SU-DHL-6 (cell line): ENCODE measurements at regions not wholly inside any gene's neighbourhood (a gene's known extent, or its start where the extent isn't known, plus 50 kb on each side); places are given as distances from the start of the nearest gene placed in this dataset.

Experiments
- H2AFZ ChIP-seq: fragments of 200-600 bp; sonication (generic); 2 replicates; pipeline ENCODE4 v1.6.1; 2014; ENCODE audit warnings: low read depth, mild to moderate bottlenecking, moderate library complexity, mixed read lengths, antibody characterized with exemption, low read length; ENCODE audit not compliant: severe bottlenecking
- H3F3A ChIP-seq: fragments of 200-600 bp; shearing (Covaris generic); 2 replicates; pipeline ENCODE4 v1.6.0; 2016; ENCODE audit warnings: antibody characterized with exemption, mild to moderate bottlenecking; ENCODE audit not compliant: insufficient read depth
- H3K27ac ChIP-seq: fragments of 200-600 bp; sonication (generic); 2 replicates; pipeline ENCODE4 v1.5.1; 2016; ENCODE audit warnings: low read depth, mild to moderate bottlenecking, low read length, moderate library complexity, mixed read lengths
- H3K27me3 ChIP-seq: fragments of 200-600 bp; sonication (generic), shearing (Covaris generic); 2 replicates; pipeline ENCODE4 v1.6.0; 2014; ENCODE audit warnings: mild to moderate bottlenecking, low read length
- H3K36me3 ChIP-seq: fragments of 200-600 bp; sonication (generic); 2 replicates; pipeline ENCODE4 v1.6.1; 2014; ENCODE audit warnings: mild to moderate bottlenecking, low read length, mixed read lengths
- H3K4me2 ChIP-seq: fragments of 300-600, 200-600 bp; shearing (Covaris generic), sonication (generic); 2 replicates; pipeline ENCODE4 v1.6.0; 2014; ENCODE audit warnings: low read length, low read depth, mild to moderate bottlenecking; ENCODE audit not compliant: poor library complexity, severe bottlenecking
- H3K4me3 ChIP-seq: fragments of 200-600 bp; sonication (generic); 2 replicates; pipeline ENCODE4 v1.5.1; 2014; ENCODE audit warnings: antibody characterized with exemption, low read length, mild to moderate bottlenecking, mixed read lengths; ENCODE audit not compliant: insufficient read depth, poor library complexity, severe bottlenecking
- H3K79me2 ChIP-seq: fragments of 200-600 bp; sonication (generic); 2 replicates; pipeline ENCODE4 v1.6.1; 2014; ENCODE audit warnings: mild to moderate bottlenecking, low read length, moderate library complexity; ENCODE audit not compliant: insufficient read depth
- H3K9ac ChIP-seq: fragments of 200-600 bp; sonication (generic); 2 replicates; pipeline ENCODE4 v1.7.0; 2014; ENCODE audit warnings: mild to moderate bottlenecking, low read length
- H3K9me2 ChIP-seq: fragments of 200-600 bp; sonication (generic); replicated peaks from 2 replicates; pipeline ENCODE4 v1.6.1; 2014; ENCODE audit warnings: low read length; ENCODE audit not compliant: insufficient read depth
- H3K9me3 ChIP-seq: fragments of 200-600 bp; sonication (generic); 2 replicates; pipeline ENCODE4 v1.6.1; 2014; ENCODE audit warnings: low read length, mixed read lengths; ENCODE audit not compliant: insufficient read depth
- H4K20me1 ChIP-seq: fragments of 200-600 bp; sonication (generic); 2 replicates; pipeline ENCODE4 v1.6.1; 2014; ENCODE audit warnings: low read depth, mild to moderate bottlenecking, antibody characterized with exemption, low read length, moderate library complexity, mixed read lengths
- EZH2phosphoT487 ChIP-seq: fragments of 200-600 bp; sonication (generic), shearing (Covaris generic); conservative IDR thresholded peaks from 2 replicates; pipeline ENCODE4 v1.6.1; 2018; ENCODE audit warnings: mild to moderate bottlenecking, antibody characterized with exemption, low read length, moderate library complexity, mixed read lengths
- TF ChIP-seq, protein P1 (sequence below): fragments of 200-600 bp; sonication (generic); IDR thresholded peaks from one replicate; pipeline ENCODE4 v1.5.1; 2017; ENCODE audit warnings: antibody characterized with exemption, mild to moderate bottlenecking, low read length, moderate library complexity; ENCODE audit not compliant: insufficient read depth, poor library complexity, severe bottlenecking

DNA sequence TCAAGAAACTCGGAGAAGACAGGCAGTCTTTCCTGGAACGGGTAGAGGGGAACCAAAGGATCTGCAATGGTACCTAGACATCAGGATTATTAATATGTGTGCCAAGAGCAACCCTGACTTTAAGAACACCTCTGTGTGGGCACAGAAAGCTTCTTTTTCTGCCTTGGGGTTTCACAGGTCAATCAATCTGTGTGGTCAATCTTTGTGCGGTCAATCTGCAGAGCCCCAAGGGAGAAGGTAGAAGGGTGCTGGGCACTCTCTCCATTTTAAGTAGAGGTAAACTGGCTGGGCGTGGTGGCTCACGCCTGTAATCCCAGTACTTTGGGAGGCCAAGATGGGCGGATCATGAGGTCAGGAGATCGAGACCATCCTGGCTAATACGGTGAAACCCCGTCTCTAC lies 100.7 kb downstream of the ARF6 start:
- H2AFZ ChIP-seq, result no peak overlapping the region
- TF ChIP-seq, protein P1, sequence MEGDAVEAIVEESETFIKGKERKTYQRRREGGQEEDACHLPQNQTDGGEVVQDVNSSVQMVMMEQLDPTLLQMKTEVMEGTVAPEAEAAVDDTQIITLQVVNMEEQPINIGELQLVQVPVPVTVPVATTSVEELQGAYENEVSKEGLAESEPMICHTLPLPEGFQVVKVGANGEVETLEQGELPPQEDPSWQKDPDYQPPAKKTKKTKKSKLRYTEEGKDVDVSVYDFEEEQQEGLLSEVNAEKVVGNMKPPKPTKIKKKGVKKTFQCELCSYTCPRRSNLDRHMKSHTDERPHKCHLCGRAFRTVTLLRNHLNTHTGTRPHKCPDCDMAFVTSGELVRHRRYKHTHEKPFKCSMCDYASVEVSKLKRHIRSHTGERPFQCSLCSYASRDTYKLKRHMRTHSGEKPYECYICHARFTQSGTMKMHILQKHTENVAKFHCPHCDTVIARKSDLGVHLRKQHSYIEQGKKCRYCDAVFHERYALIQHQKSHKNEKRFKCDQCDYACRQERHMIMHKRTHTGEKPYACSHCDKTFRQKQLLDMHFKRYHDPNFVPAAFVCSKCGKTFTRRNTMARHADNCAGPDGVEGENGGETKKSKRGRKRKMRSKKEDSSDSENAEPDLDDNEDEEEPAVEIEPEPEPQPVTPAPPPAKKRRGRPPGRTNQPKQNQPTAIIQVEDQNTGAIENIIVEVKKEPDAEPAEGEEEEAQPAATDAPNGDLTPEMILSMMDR, result no peak
- no peak for TF ChIP-seq EZH2phosphoT487
- no peak overlapping the region for H3K4me3 ChIP-seq
- H3K79me2 ChIP-seq, result no peaks in the 10 kb centered on the region
- H3K9me3 ChIP-seq, result no peaks in the 10 kb centered on the region
- no peaks in the 10 kb centered on the region for H4K20me1 ChIP-seq
- H3K27ac ChIP-seq, result no peak overlapping the region
- no peaks in the 10 kb centered on the region for H3K27me3 ChIP-seq
- H3K9me2 ChIP-seq, result no peaks in the 10 kb centered on the region
- no peak overlapping the region for H3K4me2 ChIP-seq
- H3F3A ChIP-seq, result no peaks in the 10 kb centered on the region
- H3K9ac ChIP-seq, result no peak overlapping the region
- no peaks in the 10 kb centered on the region for H3K36me3 ChIP-seq

DNA sequence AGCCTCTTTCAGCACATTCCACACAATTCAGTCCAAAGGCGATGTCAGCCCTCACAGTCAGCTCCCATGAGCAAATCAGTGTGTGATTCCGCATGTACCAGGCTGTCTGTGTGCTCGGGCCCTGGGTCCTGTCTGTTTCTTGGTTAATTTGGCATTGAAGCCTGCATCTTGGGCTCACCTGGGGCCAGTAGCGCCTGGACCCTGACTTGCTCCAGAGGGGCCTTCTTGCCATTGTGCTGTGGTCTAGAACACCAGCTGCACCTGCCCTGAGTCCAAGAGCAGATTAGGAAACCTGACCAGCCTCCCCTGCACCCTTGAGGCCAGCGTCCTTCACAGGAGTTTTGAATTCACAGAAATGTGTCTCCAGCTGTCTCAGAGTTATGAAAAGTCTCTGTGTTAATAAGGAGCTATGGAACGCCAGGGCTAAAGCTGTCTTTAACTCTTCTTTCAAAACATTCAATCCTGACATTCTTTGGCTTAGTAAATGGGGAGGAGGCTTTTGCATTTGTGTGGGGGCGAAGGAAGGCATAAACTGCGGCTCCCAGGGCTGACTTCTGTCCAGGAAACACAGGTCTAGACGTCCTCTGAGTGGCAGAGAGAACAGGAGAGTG lies 102.2 kb downstream of the ARF6 start:
- no peaks in the 10 kb centered on the region for H3K9me3 ChIP-seq
- no peak overlapping the region for H2AFZ ChIP-seq
- no peak overlapping the region for H3K4me3 ChIP-seq
- H3K79me2 ChIP-seq, result no peaks in the 10 kb centered on the region
- H3K27me3 ChIP-seq, result no peaks in the 10 kb centered on the region
- H3F3A ChIP-seq, result peaks cover 9% of the 10 kb centered on the region
- no peaks in the 10 kb centered on the region for H4K20me1 ChIP-seq
- H3K4me2 ChIP-seq, result no peak overlapping the region
- no peak overlapping the region for H3K27ac ChIP-seq
- no peaks in the 10 kb centered on the region for H3K9me2 ChIP-seq
- no peak overlapping the region for H3K9ac ChIP-seq
- H3K36me3 ChIP-seq, result no peaks in the 10 kb centered on the region
- no peak for TF ChIP-seq EZH2phosphoT487
- TF ChIP-seq, protein P1, result no peak

DNA sequence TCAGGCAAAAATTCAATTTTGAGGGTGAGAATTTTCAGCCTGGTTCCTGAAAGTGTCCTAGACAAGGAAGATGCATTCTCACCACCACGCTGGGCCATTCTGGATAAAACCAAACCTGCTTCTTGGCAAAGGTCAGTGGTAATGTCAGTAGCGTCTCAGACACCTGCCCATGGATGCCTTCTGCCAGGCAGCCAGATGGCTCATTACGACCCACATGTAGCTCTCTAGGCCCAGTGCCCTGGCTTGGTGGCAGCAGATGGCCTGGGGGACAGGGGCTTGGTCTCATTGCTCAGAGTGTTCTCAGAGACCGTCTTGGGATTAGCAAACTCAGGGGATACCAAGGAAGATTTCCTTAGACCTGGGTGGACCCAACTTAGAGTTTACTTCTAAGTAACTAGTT lies 105.1 kb downstream of the ARF6 start:
- Histone ChIP-seq H3K79me2 (no peaks in the 10 kb centered on the region), H2AFZ (no peak overlapping the region), H3K9me2 (no peaks in the 10 kb centered on the region), H3K4me3 (no peak overlapping the region), H4K20me1 (no peaks in the 10 kb centered on the region), H3K27me3 (no peaks in the 10 kb centered on the region), H3K9ac (no peak overlapping the region), H3K4me2 (no peak overlapping the region), H3K27ac (no peak overlapping the region), H3K36me3 (no peaks in the 10 kb centered on the region), H3K9me3 (no peaks in the 10 kb centered on the region), H3F3A (peaks cover 34% of the 10 kb centered on the region)
- TF ChIP-seq, protein P1, result no peak
- TF ChIP-seq EZH2phosphoT487, result no peak
